ENCODE measurements at regions not wholly inside any gene's neighbourhood (a gene's known extent, or its start where the extent isn't known, plus 50 kb on each side); places are given as distances from the start of the nearest gene placed in this dataset.

- no peak for DNase-seq (ENCODE audit: low read depth in 1 of 2, low spot score in 2 of 2)
- Histone ChIP-seq H2BK12ac (ENCODE audit: low read depth, low read length) (no peak overlapping the region), H3K79me2 (ENCODE audit: control insufficient read depth in 1 of 2, insufficient read depth in 2 of 2, low read length in 2 of 2) (no peaks in the 10 kb centered on the region), H3K36me3 (ENCODE audit: control insufficient read depth in 2 of 4, insufficient read depth in 4 of 4, low read length in 3 of 4) (no peaks in the 10 kb centered on the region), H3K9ac (replicated peaks in 1 of 4; ENCODE audit: extremely low read depth in 1 of 4, low read depth in 3 of 4, low read length in 3 of 4) (no peak overlapping the region), H3K4ac (replicated peaks; ENCODE audit: insufficient read length, low read depth, low read length) (no peak overlapping the region), H3K4me2 (ENCODE audit: insufficient read depth in 1 of 2, low read depth in 2 of 2, low read length in 2 of 2) (no peak overlapping the region), H2BK5ac (ENCODE audit: low read depth, low read length) (no peak overlapping the region), H2BK120ac (replicated peaks; ENCODE audit: low read depth, low read length) (no peak overlapping the region), H3K23me2 (ENCODE audit: low read depth, low read length) (no peaks in the 10 kb centered on the region), H3K56ac (replicated peaks; ENCODE audit: insufficient read length, low read depth, low read length) (no peak overlapping the region), H3K4me1 (replicated peaks in 1 of 4; ENCODE audit: control insufficient read depth in 3 of 4, insufficient read depth in 4 of 4, low read length in 3 of 4) (no peaks in the 10 kb centered on the region; a peak in 1 of 7 replicates), H3K9me3 (ENCODE audit: insufficient read depth in 2 of 2, low read depth in 1 of 2, low read length in 1 of 2) (no peaks in the 10 kb centered on the region; a peak in 1 of 4 replicates), H3K4me3 (ENCODE audit: extremely low read depth in 1 of 4, insufficient read depth in 2 of 4, low read depth in 3 of 4, low read length in 4 of 4) (no peak overlapping the region), H3K27ac (ENCODE audit: low read depth, low read length) (no peak overlapping the region), H3K14ac (ENCODE audit: insufficient read length) (no peak overlapping the region), H4K20me1 (replicated peaks in 1 of 2; ENCODE audit: control insufficient read depth in 1 of 2, insufficient read depth in 2 of 2, low read length in 2 of 2) (peaks cover 0 to 2% of the 10 kb centered on the region in 2 experiments), H4K5ac (ENCODE audit: insufficient read length, low read depth, low read length) (no peak overlapping the region), H3K27me3 (replicated peaks in 1 of 4; ENCODE audit: control insufficient read depth in 3 of 4, extremely low read depth in 1 of 4, insufficient read depth in 3 of 4, low read length in 3 of 4) (no peaks in the 10 kb centered on the region; a peak in 2 of 7 replicates), H2BK15ac (ENCODE audit: low read length) (no peak overlapping the region), H3K18ac (ENCODE audit: extremely low read depth, low read length) (no peak overlapping the region), H3K23ac (ENCODE audit: insufficient read length) (no peak overlapping the region), H2AFZ (ENCODE audit: low read length) (no peak overlapping the region), H2AK5ac (ENCODE audit: low read depth, low read length) (no peak overlapping the region), H2BK20ac (ENCODE audit: low read length) (no peak overlapping the region), H4K8ac (ENCODE audit: extremely low read depth, insufficient read depth, low read length) (no peak overlapping the region), H4K91ac (replicated peaks; ENCODE audit: insufficient read length, low read length) (no peak overlapping the region), H3K79me1 (ENCODE audit: low read depth, low read length) (no peaks in the 10 kb centered on the region)
- FAIRE-seq, result no peak
- TF ChIP-seq SIRT6 (IDR thresholded peaks at IDR 0.05; ENCODE audit: low read length) (no peak), CHD1 (IDR thresholded peaks at IDR 0.05; ENCODE audit: low read depth, low read length) (no peak), RFX5 (IDR thresholded peaks at IDR 0.05; ENCODE audit: borderline replicate concordance, low read depth, low read length) (no peak), EZH2 (IDR thresholded peaks at IDR 0.05; ENCODE audit: low read depth, low read length, severe bottlenecking) (no peak)
- CTCF ChIA-PET (ENCODE audit: partially characterized antibody), result interaction anchor here (0.7 kb wide), 2 partner anchors 31 to 177 kb away, joined by 3 read pairs; no protein-coding TSS in a partner anchor
- POLR2A ChIA-PET (ENCODE audit: partially characterized antibody), result interaction anchor here (0.6 kb wide), 1 partner anchor 312 kb away, joined by 3 read pairs; no protein-coding TSS in a partner anchor
- WGBS, 2 experiments (ENCODE audit: extremely low coverage in 1 of 2, insufficient coverage in 1 of 2, insufficient read length in 1 of 2, insufficient replicate concordance in 2 of 2, low coverage in 1 of 2, low lambda C conversion rate in 2 of 2, missing lambda C conversion rate in 1 of 2), result 85% methylated on average over 2 of the region's 2 CpGs; no CpG with 5 or more reads in 1 of the 2 experiments
These were observed 115.6 kb upstream of the UQCRFS1 start for GRCh38 chr19:29328586-29328985.
